ENCODE measurements at regions not wholly inside any gene's neighbourhood (a gene's known extent, or its start where the extent isn't known, plus 50 kb on each side); places are given as distances from the start of the nearest gene placed in this dataset.

DNA sequence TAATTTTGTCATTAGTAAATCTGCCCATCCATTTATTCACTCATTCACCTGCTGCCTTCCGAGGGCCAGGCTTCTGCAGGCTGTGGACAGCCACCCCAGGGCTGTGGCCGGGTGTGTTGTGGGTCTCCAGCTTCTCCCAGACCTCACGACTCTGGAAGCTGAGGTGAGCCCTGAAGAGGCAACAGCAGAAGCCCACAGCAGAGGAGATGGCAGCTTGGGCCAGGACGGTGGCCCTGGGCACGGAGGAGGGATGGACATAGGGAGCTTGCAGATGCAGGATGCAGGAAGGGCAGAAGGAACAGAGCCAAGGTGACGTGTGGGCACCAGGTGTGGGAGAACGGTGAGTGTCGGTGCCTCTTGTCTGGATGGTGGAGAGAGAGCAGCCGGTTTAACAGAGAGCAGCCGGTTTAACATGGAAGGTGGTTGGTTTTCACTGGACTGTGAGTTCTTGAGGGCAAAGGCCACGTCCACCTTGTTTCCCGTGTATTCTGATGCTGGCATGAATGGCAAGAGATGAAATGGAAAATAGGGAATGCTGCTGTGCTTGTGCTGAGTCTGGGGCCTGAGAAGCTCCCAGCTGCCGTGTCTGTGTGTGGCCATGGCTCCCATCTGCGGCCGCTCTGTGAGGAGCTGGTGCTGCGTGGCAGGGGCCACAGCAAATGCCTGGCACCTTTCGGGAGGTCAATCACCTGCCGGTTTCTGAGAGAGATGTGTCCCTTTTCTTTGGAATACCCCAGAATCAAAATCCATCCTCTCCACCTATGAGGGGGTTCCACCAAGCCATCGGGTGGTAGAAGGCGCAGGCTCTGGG lies 669.9 kb downstream of the BRD1 start:
- H3F3A ChIP-seq (replicated peaks; ENCODE audit: low read depth) = no peaks in the 10 kb centered on the region
- no peak overlapping the region for H2AFZ ChIP-seq
- H3K27ac ChIP-seq (ENCODE audit: low read depth) = no peak overlapping the region
- H3K4me3 ChIP-seq = no peak overlapping the region
- no peaks in the 10 kb centered on the region for H3K27me3 ChIP-seq (ENCODE audit: insufficient read depth)
- peaks cover 7% of the 10 kb centered on the region; the same call in 1 of the 2 replicates for H3K36me3 ChIP-seq (ENCODE audit: insufficient read depth)
- H3K9me2 ChIP-seq (ENCODE audit: insufficient read depth) = no peaks in the 10 kb centered on the region
- no peaks in the 10 kb centered on the region; the same call in 2 of the 3 replicates for H3K9me3 Mint-ChIP-seq
- no peak for ATAC-seq
- DNase-seq (ENCODE audit: low spot score) = no peak
- H3K4me2 ChIP-seq = no peak overlapping the region
- H3K4me1 ChIP-seq (ENCODE audit: insufficient read depth) = no peaks in the 10 kb centered on the region
- H4K20me1 ChIP-seq (replicated peaks; ENCODE audit: insufficient read depth) = no peaks in the 10 kb centered on the region
- H3K27ac Mint-ChIP-seq = no peak overlapping the region
- H3K4me1 Mint-ChIP-seq = no peaks in the 10 kb centered on the region; the same call in 1 of the 3 replicates
- H3K79me2 ChIP-seq (replicated peaks; ENCODE audit: insufficient read depth) = no peaks in the 10 kb centered on the region
- TF ChIP-seq ZNF114 (CRISPR knock-in tag; IDR thresholded peaks at IDR 0.05) (no peak), ZNF331 (CRISPR knock-in tag; IDR thresholded peaks at IDR 0.05; ENCODE audit: low read depth) (no peak), CREB1 (CRISPR knock-in tag; IDR thresholded peaks at IDR 0.05; ENCODE audit: low read depth) (no peak), CTCF (conservative IDR thresholded peaks at IDR 0.05; ENCODE audit: low read depth in 2 of 2) (no peak), POLR2AphosphoS5 (IDR thresholded peaks at IDR 0.05; ENCODE audit: low read depth) (no peak), STAT1 (IDR thresholded peaks at IDR 0.05; ENCODE audit: unreplicated experiment) (no peak), ETS1 (IDR thresholded peaks at IDR 0.05) (no peak), EZH2phosphoT487 (IDR thresholded peaks at IDR 0.05; ENCODE audit: unreplicated experiment) (no peak), NANOG (IDR thresholded peaks at IDR 0.05; ENCODE audit: borderline replicate concordance) (no peak), ZNF462 (CRISPR knock-in tag; IDR thresholded peaks at IDR 0.05) (no peak)
- TF ChIP-seq, protein P1, sequence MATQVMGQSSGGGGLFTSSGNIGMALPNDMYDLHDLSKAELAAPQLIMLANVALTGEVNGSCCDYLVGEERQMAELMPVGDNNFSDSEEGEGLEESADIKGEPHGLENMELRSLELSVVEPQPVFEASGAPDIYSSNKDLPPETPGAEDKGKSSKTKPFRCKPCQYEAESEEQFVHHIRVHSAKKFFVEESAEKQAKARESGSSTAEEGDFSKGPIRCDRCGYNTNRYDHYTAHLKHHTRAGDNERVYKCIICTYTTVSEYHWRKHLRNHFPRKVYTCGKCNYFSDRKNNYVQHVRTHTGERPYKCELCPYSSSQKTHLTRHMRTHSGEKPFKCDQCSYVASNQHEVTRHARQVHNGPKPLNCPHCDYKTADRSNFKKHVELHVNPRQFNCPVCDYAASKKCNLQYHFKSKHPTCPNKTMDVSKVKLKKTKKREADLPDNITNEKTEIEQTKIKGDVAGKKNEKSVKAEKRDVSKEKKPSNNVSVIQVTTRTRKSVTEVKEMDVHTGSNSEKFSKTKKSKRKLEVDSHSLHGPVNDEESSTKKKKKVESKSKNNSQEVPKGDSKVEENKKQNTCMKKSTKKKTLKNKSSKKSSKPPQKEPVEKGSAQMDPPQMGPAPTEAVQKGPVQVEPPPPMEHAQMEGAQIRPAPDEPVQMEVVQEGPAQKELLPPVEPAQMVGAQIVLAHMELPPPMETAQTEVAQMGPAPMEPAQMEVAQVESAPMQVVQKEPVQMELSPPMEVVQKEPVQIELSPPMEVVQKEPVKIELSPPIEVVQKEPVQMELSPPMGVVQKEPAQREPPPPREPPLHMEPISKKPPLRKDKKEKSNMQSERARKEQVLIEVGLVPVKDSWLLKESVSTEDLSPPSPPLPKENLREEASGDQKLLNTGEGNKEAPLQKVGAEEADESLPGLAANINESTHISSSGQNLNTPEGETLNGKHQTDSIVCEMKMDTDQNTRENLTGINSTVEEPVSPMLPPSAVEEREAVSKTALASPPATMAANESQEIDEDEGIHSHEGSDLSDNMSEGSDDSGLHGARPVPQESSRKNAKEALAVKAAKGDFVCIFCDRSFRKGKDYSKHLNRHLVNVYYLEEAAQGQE (IDR thresholded peaks at IDR 0.05; ENCODE audit: unreplicated experiment) = no peak
- peaks cover 9% of the 10 kb centered on the region for H3K27me3 Mint-ChIP-seq (ENCODE audit: insufficient read depth, low read depth, poor library complexity)
- no peak overlapping the region for H3K4me3 Mint-ChIP-seq
- H3K36me3 Mint-ChIP-seq (ENCODE audit: low read depth) = no peaks in the 10 kb centered on the region

Measured in GM23338 (cell line).